Spinal cord (tissue), 9 donors: ENCODE measurements at regions not wholly inside any gene's neighbourhood (a gene's known extent, or its start where the extent isn't known, plus 50 kb on each side); places are given as distances from the start of the nearest gene placed in this dataset.

Experiments used
- DNase-seq, 6 donors: peaks; one replicate each; pipeline versions ENCODE4 v3.0.0 to v3.0.0-alpha.2; 2013 to 2015; ENCODE audit warnings: low spot score in 6 of 6, low read depth in 4 of 6
- H3K27ac ChIP-seq: one replicate; pipeline ENCODE4 v1.5.1; 2013; ENCODE audit warnings: low read depth, low read length, control low read depth
- H3K27me3 ChIP-seq: one replicate; pipeline ENCODE4 v1.6.1; 2013; ENCODE audit warnings: low read length; ENCODE audit not compliant: control insufficient read depth, insufficient read depth
- H3K36me3 ChIP-seq: one replicate; pipeline ENCODE4 v1.6.1; 2013; ENCODE audit warnings: low read length; ENCODE audit not compliant: control insufficient read depth, insufficient read depth
- H3K4me1 ChIP-seq: one replicate; pipeline ENCODE4 v1.6.1; 2013; ENCODE audit warnings: low read length; ENCODE audit not compliant: control insufficient read depth, insufficient read depth
- H3K4me3 ChIP-seq: one replicate; pipeline ENCODE4 v1.5.1; 2013; ENCODE audit warnings: low read depth, low read length, control low read depth
- H3K9me3 ChIP-seq: one replicate; pipeline ENCODE4 v1.6.1; 2013; ENCODE audit warnings: low read length; ENCODE audit not compliant: control insufficient read depth, insufficient read depth
- WGBS: methylation state at CpG from one replicate; pipeline ENCODE4 v1.1.5; 2013; ENCODE audit warnings: missing lambda C conversion rate; ENCODE audit not compliant: insufficient coverage; 5-methylcytosine and 5-hydroxymethylcytosine counted together
- donor health status: healthy.

DNA sequence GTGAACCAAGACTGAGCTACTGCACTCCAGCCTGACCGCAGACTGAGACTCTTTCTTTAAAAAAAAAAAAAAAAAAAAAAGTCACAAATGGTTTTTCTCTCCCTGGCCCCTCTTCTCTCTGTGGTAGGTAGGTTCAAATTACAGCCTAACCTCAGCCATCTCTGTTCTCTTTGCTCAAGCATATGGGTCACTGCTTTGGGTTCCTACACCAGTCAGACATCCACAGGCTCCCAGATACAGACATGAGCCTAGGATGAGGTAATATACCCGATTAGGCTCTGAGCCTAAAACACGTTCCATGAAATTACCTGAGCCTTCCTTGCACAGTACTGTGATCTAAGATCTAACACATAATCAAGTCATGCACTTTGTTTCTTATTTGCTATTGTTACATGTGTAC lies 90.5 kb upstream of the JAK1 start:
- Histone ChIP-seq H3K4me3 (no peak overlapping the region), H3K4me1 (no peaks in the 10 kb centered on the region), H3K27me3 (no peaks in the 10 kb centered on the region), H3K27ac (no peak overlapping the region), H3K9me3 (no peaks in the 10 kb centered on the region), H3K36me3 (peaks cover 18% of the 10 kb centered on the region)
- WGBS, result no CpG with 5 or more reads among the region's 3 CpGs
- DNase-seq, result no peak

DNA sequence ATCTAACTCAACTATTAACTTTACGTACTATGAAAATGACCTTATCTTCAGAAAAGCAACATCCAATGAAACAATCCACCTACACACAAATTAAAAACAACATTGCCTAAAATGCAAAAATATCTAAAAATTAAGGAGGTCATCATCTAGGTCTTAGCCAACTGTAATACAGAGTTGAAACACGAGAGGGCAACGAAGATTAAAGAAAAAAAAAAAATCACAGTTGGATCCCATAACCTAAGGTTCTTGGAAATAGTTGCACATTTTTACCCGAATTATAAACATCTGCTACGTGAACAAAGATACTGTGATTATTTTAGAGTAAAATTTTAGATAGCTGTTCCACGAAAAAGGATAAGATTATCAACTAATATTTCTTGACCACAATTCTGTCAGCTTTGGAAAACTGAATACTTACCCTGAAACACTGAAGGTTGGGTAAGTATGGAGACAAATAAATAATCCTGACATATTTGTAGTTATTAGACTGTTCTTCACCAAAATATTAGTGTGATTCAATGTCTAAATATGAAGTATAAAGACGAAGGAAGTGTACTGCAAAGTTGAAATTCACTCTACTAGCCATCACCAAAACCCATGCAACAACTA lies 88.0 kb upstream of the AK4 start:
- no peak overlapping the region for H3K4me3 ChIP-seq
- DNase-seq, result peak in 2 of 6 donors; percentile 63 to 78
- H3K9me3 ChIP-seq, result no peaks in the 10 kb centered on the region
- no peaks in the 10 kb centered on the region for H3K27me3 ChIP-seq
- H3K36me3 ChIP-seq, result peaks cover 16% of the 10 kb centered on the region
- WGBS, result no CpG with 5 or more reads among the region's 7 CpGs
- no peak overlapping the region for H3K27ac ChIP-seq
- H3K4me1 ChIP-seq, result no peaks in the 10 kb centered on the region

DNA sequence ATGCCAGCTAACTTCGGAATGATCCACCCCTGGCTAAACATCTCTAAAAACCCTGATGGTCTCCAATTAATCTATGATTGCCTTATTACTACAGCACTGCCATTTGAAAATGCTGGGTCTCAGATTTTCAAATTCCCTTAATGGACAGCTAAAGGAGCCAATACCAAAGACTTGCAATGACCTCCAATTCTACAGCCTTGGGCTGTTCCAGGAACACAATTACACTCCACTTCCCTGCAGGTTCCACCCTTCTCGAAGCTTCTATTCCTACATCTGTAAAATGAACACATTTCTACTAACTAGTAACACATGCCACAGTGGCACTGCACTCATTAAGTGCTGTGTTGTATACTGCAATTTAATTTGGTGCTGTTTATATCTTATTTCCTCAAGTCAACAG lies 85.7 kb upstream of the AK4 start:
- no peak for DNase-seq
- H3K36me3 ChIP-seq, result peaks cover 6% of the 10 kb centered on the region
- no peak overlapping the region for H3K27ac ChIP-seq
- no peak overlapping the region for H3K4me3 ChIP-seq
- peaks cover 10% of the 10 kb centered on the region for H3K4me1 ChIP-seq
- H3K27me3 ChIP-seq, result no peaks in the 10 kb centered on the region
- WGBS, result 80% methylated on average over 1 of the region's 2 CpGs
- H3K9me3 ChIP-seq, result no peaks in the 10 kb centered on the region

DNA sequence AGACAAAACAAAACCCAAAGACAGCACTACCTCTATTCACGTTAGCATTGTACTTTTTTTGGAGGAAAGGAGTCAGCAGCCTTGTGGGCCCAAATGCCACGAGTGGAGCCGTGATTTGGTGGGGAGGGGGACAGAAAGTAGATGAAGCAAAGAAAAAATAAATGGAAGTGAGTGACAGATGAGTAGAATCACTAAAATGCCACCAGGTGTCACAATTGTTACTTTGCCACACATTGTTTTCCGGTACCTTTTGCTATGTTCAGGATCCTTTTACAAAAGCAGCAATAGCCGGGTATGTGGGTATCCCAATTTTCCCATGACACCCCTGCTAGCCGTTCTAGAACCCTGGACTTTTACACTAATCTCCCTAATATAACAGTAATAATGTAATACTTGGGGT lies 85.0 kb upstream of the AK4 start:
- Histone ChIP-seq H3K9me3 (no peaks in the 10 kb centered on the region), H3K4me1 (peaks cover 10% of the 10 kb centered on the region), H3K36me3 (peaks cover 4% of the 10 kb centered on the region), H3K4me3 (no peak overlapping the region), H3K27ac (no peak overlapping the region), H3K27me3 (no peaks in the 10 kb centered on the region)
- 75% methylated on average over 2 of the region's 6 CpGs for WGBS
- DNase-seq, result peak in 1 of 6 donors; percentile 58

DNA sequence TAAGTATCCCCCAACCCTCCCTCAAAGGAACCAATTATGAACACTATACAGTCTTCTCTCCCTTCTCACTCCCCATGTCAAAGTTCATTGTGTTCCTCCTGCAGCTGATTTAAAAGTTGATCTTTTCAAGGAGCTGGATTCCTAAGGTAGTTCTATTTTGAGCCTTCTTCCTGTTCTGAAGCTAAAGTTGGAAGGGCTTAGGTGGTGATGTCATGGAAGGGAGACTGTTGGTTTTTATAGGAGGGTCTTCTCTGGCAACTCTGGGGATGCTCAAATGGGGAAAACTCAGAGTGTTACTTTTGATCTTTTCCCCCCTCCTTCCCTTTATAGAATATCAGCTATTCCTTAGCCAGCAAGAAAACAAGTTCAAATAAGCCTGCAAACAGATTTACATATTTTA lies 83.0 kb upstream of the AK4 start:
- Histone ChIP-seq H3K9me3 (no peaks in the 10 kb centered on the region), H3K27ac (no peak overlapping the region), H3K4me1 (peaks cover 10% of the 10 kb centered on the region), H3K4me3 (no peak overlapping the region), H3K36me3 (no peaks in the 10 kb centered on the region), H3K27me3 (no peaks in the 10 kb centered on the region)
- no peak for DNase-seq

DNA sequence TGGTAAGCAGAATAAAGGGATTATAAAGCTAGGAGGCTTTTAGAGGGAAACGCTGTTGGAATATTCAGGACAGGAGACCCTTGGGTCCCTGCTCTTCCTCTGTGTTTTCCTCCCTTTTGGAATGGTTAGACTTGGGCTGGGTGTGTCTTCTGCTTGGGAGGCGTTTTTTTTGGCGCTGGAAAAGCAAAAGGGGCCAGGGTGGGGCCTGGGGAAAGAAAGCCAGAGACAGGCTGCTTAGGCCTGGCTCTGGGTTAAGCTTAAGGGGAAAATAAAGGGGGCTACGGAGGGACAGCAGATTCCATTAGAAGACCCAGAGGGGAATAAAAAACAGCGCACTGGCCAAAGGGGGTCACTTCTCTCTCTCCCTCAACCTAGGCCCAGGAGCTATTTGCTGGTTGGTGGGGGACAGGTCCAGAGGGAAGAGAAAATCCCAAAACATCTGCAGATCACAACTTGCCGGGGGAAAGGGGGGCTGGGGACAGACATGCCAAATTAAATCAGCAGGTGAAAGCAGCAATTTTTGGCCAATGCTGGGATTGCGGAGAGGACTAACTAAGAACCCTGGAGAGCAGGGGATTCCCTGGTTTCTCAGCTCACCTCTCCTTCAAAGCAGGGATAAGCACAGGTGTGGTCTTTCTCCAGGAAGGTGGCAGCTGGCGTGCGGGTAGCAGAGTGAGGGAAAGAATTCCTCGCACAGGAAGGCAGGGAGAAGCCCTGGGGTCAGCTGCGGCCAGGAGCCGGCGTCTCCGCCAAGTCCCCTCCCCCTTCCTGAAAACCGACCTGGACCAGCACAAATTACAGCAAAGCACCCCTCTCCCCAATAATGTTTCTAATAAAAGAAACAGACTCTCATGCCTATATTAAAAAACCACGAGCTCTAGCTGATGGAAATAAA lies 82.2 kb upstream of the AK4 start:
- 11% methylated on average over 7 of the region's 16 CpGs for WGBS
- peak in 1 of 6 donors; percentile 40 for DNase-seq
- H3K4me1 ChIP-seq, result peaks cover 10% of the 10 kb centered on the region

DNA sequence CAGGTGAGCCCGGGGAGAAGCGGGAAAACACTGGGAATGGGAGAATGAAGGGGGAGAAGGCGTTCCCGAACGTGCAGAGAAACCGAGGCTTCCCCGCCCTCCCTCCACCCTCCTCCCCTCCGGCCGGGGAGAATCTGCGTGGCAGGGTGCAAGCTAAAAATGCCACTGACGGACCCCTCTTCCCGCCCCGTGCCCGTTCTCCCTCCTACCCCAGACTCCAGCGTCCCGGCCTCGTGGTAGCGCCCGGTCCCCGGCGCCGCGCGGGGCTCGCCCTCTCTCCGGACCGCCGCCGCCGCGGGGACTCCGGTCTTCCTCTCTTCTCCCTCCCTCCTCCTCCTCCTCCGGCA lies 81.6 kb upstream of the AK4 start:
- H3K9me3 ChIP-seq, result no peaks in the 10 kb centered on the region
- H3K4me3 ChIP-seq, result peak overlapping the region; percentile 58
- no peaks in the 10 kb centered on the region for H3K36me3 ChIP-seq
- peak overlapping the region; percentile 70 for H3K27ac ChIP-seq
- peaks cover 10% of the 10 kb centered on the region for H3K4me1 ChIP-seq
- DNase-seq, result peak in 2 of 6 donors; percentile 15 to 71
- H3K27me3 ChIP-seq, result no peaks in the 10 kb centered on the region
- under 1% methylated on average over 28 of the region's 33 CpGs for WGBS

More for the DNA sequence above, 82.2 kb upstream of the AK4 start:
- peak overlapping the region; percentile 70 for H3K27ac ChIP-seq
- no peaks in the 10 kb centered on the region for H3K36me3 ChIP-seq
- peak overlapping the region; percentile 58 for H3K4me3 ChIP-seq
- no peaks in the 10 kb centered on the region for H3K27me3 ChIP-seq
- H3K9me3 ChIP-seq, result no peaks in the 10 kb centered on the region

DNA sequence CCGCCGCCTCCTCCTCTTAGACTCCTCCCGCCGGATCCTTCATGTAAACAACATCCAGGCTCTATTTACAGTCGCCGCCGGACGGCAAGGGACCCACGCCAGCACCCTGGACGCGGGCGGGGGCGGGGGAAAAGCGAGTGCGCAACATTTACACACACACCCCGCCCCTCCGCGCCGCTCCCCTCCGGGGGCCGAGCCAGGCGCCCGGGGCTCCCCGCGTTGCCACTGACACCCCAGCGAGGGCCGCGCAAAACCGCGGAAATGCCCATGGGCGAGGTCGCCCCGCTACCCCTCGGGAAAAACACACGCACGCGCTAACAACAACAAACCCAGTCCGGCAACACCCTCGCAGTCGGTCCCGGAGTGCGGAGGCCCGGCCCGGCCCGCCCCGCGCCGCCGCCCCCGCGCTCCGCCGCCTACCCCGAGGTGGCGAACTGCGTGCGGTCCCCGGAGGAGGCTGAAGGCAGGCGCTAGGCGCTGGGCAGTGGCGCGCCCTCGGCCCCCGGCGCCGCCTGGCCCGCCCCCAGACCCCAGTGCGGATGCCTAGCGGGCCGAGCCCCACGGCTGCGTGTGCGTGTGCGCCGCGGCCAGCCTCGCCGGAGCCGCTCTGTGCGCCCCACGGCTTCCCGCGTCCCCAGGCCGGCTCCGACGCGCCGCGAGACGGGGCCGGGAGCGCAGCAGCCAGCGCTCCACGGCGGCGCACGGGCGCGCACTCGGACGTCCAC lies 81.1 kb upstream of the AK4 start:
- Histone ChIP-seq H3K9me3 (no peaks in the 10 kb centered on the region), H3K4me3 (peak overlapping the region; percentile 58), H3K27me3 (no peaks in the 10 kb centered on the region), H3K4me1 (peaks cover 10% of the 10 kb centered on the region), H3K27ac (peak overlapping the region; percentile 70), H3K36me3 (no peaks in the 10 kb centered on the region)
- WGBS, result under 1% methylated on average over 96 of the region's 101 CpGs
- DNase-seq, result peak in 5 of 6 donors; percentile 54 to 93 (median 57)

DNA sequence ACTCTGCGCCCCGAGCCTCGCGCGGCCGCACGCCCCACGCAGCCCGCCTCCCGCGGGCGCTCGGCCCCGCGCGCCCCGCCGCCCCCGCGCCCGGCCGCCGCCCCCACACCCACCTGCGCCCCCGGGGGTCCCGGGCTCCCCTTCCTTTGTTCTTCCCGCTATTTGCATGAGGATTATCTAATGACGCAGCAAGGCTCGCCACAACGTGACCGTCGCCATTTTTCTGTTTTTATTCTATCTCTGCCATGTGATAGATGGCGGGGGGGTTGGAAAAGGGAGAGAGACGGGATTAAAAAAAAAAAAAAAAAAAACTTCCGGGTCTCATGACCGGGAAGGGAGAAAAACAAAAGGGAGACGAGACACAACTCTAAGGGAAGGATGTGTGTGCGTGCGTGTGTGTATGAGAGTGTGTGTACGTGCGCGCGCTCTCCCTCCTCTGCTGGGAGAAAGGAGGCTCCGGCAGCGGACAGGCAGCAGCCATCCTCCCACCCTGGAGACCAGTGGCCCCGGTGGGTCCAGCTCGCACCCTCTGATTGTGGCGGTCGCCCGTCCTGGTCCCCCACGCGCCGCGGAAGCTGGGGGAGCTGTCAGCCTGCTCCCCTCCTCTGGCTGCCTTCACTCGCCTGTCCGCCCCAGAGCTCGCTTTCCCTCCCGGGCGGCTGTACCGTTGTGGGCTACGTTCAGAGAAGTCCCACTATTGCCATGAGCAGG lies 80.4 kb upstream of the AK4 start:
- no peaks in the 10 kb centered on the region for H3K27me3 ChIP-seq
- H3K4me1 ChIP-seq, result peaks cover 10% of the 10 kb centered on the region
- H3K36me3 ChIP-seq, result no peaks in the 10 kb centered on the region
- peak overlapping the region; percentile 80 for H3K4me3 ChIP-seq
- no peaks in the 10 kb centered on the region for H3K9me3 ChIP-seq
- DNase-seq, result peak; percentile 69 to 97 (median 80)
- 0% methylated on average over 37 of the region's 61 CpGs for WGBS
- H3K27ac ChIP-seq, result peak overlapping the region; percentile 74
